ENCODE measurements at regions not wholly inside any gene's neighbourhood (a gene's known extent, or its start where the extent isn't known, plus 50 kb on each side); places are given as distances from the start of the nearest gene placed in this dataset.

DNA sequence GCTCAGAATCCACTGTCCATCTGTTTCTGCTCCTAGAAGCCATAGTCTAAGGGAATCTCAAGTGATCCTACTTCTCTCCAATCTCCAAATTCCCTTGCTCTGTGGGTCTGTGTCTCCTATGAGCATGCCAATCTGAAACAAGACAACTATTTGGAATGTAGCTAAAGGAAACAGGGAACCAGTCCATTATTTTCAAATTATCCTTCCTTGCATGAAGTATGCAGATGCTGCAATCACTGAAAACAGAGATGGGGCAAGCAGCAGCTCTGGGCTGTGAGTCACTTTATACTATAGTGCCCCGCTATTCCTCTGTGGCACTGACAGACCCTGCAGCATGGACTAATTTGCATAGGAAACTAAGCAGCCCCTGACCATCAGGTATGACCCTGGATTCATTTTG is 76.9 kb upstream of the PRSS58 start:
- TF ChIP-seq SMC3 (IDR thresholded peaks at IDR 0.05; ENCODE audit: low read depth, low read length), result no peak
- TF ChIP-seq, protein P1, sequence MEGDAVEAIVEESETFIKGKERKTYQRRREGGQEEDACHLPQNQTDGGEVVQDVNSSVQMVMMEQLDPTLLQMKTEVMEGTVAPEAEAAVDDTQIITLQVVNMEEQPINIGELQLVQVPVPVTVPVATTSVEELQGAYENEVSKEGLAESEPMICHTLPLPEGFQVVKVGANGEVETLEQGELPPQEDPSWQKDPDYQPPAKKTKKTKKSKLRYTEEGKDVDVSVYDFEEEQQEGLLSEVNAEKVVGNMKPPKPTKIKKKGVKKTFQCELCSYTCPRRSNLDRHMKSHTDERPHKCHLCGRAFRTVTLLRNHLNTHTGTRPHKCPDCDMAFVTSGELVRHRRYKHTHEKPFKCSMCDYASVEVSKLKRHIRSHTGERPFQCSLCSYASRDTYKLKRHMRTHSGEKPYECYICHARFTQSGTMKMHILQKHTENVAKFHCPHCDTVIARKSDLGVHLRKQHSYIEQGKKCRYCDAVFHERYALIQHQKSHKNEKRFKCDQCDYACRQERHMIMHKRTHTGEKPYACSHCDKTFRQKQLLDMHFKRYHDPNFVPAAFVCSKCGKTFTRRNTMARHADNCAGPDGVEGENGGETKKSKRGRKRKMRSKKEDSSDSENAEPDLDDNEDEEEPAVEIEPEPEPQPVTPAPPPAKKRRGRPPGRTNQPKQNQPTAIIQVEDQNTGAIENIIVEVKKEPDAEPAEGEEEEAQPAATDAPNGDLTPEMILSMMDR (conservative IDR thresholded peaks at IDR 0.05; ENCODE audit: low read depth, low read length), result no peak
- TF ChIP-seq, protein P2, sequence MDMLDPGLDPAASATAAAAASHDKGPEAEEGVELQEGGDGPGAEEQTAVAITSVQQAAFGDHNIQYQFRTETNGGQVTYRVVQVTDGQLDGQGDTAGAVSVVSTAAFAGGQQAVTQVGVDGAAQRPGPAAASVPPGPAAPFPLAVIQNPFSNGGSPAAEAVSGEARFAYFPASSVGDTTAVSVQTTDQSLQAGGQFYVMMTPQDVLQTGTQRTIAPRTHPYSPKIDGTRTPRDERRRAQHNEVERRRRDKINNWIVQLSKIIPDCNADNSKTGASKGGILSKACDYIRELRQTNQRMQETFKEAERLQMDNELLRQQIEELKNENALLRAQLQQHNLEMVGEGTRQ (IDR thresholded peaks at IDR 0.05; ENCODE audit: low read depth, low read length), result no peak
- no peak for TF ChIP-seq POLR2A (IDR thresholded peaks at IDR 0.05; ENCODE audit: low read depth, low read length)
- TF ChIP-seq CEBPB (IDR thresholded peaks at IDR 0.05; ENCODE audit: low read depth, low read length), result no peak
- TF ChIP-seq RCOR1 (IDR thresholded peaks at IDR 0.05; ENCODE audit: insufficient replicate concordance, low read length), result no peak
- TF ChIP-seq FOS (IDR thresholded peaks at IDR 0.05; ENCODE audit: low read depth, low read length), result no peak
